ENCODE measurements at regions not wholly inside any gene's neighbourhood (a gene's known extent, or its start where the extent isn't known, plus 50 kb on each side); places are given as distances from the start of the nearest gene placed in this dataset.

- Histone ChIP-seq H3K36me3 (ENCODE audit: control insufficient read depth in 2 of 2, insufficient read depth in 1 of 2, low read length in 2 of 2) (no peaks in the 10 kb centered on the region), H3K27ac (ENCODE audit: extremely low read depth, low read depth, low read length) (no peak overlapping the region), H3K4me3 (ENCODE audit: low read depth, low read length) (no peak overlapping the region), H3K9me3 (ENCODE audit: control insufficient read depth, insufficient read depth, low read depth, low read length) (no peaks in the 10 kb centered on the region; the same call in 1 of the 2 replicates), H3K4me1 (ENCODE audit: control insufficient read depth, insufficient read depth, low read length) (no peaks in the 10 kb centered on the region)
- ChIA-PET POLR2A (no interaction called here), CTCF (no interaction called here)
- TF ChIP-seq ZNF549 (tag by site-specific recombination; IDR thresholded peaks at IDR 0.05) (peak; percentile 78; the same call in 1 of the 2 replicates), ZNF48 (tag by site-specific recombination; IDR thresholded peaks at IDR 0.05) (no peak), ZNF138 (tag by site-specific recombination; IDR thresholded peaks at IDR 0.05; ENCODE audit: borderline replicate concordance) (no peak)
These were observed 57.4 kb upstream of the KRR1 start for GRCh38 chr12:75568801-75569200.

- ChIA-PET POLR2A (no interaction called here), CTCF (interaction anchor here (0.9 kb wide), 1 partner anchor 11 kb away, joined by 3 read pairs; no protein-coding TSS in a partner anchor)
- Histone ChIP-seq H3K36me3 (ENCODE audit: control insufficient read depth in 2 of 2, insufficient read depth in 1 of 2, low read length in 2 of 2) (no peaks in the 10 kb centered on the region), H3K4me1 (ENCODE audit: control insufficient read depth, insufficient read depth, low read length) (no peaks in the 10 kb centered on the region), H3K27ac (ENCODE audit: extremely low read depth, low read depth, low read length) (no peak overlapping the region), H3K9me3 (ENCODE audit: control insufficient read depth, insufficient read depth, low read depth, low read length) (no peaks in the 10 kb centered on the region; the same call in 1 of the 2 replicates), H3K4me3 (ENCODE audit: low read depth, low read length) (no peak overlapping the region)
- no peak for TF ChIP-seq ZNF280C (tag by site-specific recombination; IDR thresholded peaks at IDR 0.05)
- no peak for TF ChIP-seq ZNF621 (tag by site-specific recombination; IDR thresholded peaks at IDR 0.05)
- TF ChIP-seq ZBTB44 (tag by site-specific recombination; IDR thresholded peaks at IDR 0.05) = peak; percentile 61; the same call in 1 of the 2 replicates
- no peak for TF ChIP-seq TRIM28 (IDR thresholded peaks at IDR 0.05; ENCODE audit: borderline replicate concordance, low read length)
- no peak for TF ChIP-seq GLI2 (tag by site-specific recombination; IDR thresholded peaks at IDR 0.05; ENCODE audit: borderline replicate concordance, low read depth)
- no peak for TF ChIP-seq ZNF48 (tag by site-specific recombination; IDR thresholded peaks at IDR 0.05)
- TF ChIP-seq GFI1B (tag by site-specific recombination; IDR thresholded peaks at IDR 0.05) = no peak
These were observed 57.0 kb upstream of the KRR1 start for GRCh38 chr12:75568393-75568792.

- Histone ChIP-seq H3K27ac (ENCODE audit: extremely low read depth, low read depth, low read length) (no peak overlapping the region), H3K4me1 (ENCODE audit: control insufficient read depth, insufficient read depth, low read length) (no peaks in the 10 kb centered on the region), H3K36me3 (ENCODE audit: control insufficient read depth in 2 of 2, insufficient read depth in 1 of 2, low read length in 2 of 2) (no peaks in the 10 kb centered on the region), H3K4me3 (ENCODE audit: low read depth, low read length) (no peak overlapping the region), H3K9me3 (ENCODE audit: control insufficient read depth, insufficient read depth, low read depth, low read length) (no peaks in the 10 kb centered on the region; the same call in 1 of the 2 replicates)
- peak; percentile 54; the same call in 1 of the 2 replicates for TF ChIP-seq TRIM28 (IDR thresholded peaks at IDR 0.05; ENCODE audit: borderline replicate concordance, low read length)
- TF ChIP-seq SETDB1 (IDR thresholded peaks at IDR 0.05; ENCODE audit: insufficient read length, low read length) = peak; percentile 73
- TF ChIP-seq ZNF24 (tag by site-specific recombination; IDR thresholded peaks at IDR 0.05) = peak; percentile 68; the same call in 1 of the 2 replicates
- no peak for TF ChIP-seq ZNF600 (tag by site-specific recombination; IDR thresholded peaks at IDR 0.05)
- CTCF ChIA-PET = no interaction called here
- POLR2A ChIA-PET = no interaction called here
These were observed 54.4 kb upstream of the KRR1 start for GRCh38 chr12:75565795-75566194.

- Histone ChIP-seq H3K36me3 (ENCODE audit: control insufficient read depth in 2 of 2, insufficient read depth in 1 of 2, low read length in 2 of 2) (no peaks in the 10 kb centered on the region), H3K9me3 (ENCODE audit: control insufficient read depth, insufficient read depth, low read depth, low read length) (no peaks in the 10 kb centered on the region; the same call in 1 of the 2 replicates), H3K27ac (ENCODE audit: extremely low read depth, low read depth, low read length) (no peak overlapping the region), H3K4me3 (ENCODE audit: low read depth, low read length) (no peak overlapping the region), H3K4me1 (ENCODE audit: control insufficient read depth, insufficient read depth, low read length) (no peaks in the 10 kb centered on the region)
- ChIA-PET CTCF (no interaction called here), POLR2A (no interaction called here)
- no peak for TF ChIP-seq ZIC2 (tag by site-specific recombination; IDR thresholded peaks at IDR 0.05)
- TF ChIP-seq ZNF623 (tag by site-specific recombination; IDR thresholded peaks at IDR 0.05) = no peak
- no peak for TF ChIP-seq ZNF664 (tag by site-specific recombination; IDR thresholded peaks at IDR 0.05)
- TF ChIP-seq ZNF280C (tag by site-specific recombination; IDR thresholded peaks at IDR 0.05) = no peak
- no peak for TF ChIP-seq ZNF211 (tag by site-specific recombination; IDR thresholded peaks at IDR 0.05; ENCODE audit: low read depth)
- no peak for TF ChIP-seq HIC1 (tag by site-specific recombination; IDR thresholded peaks at IDR 0.05)
- TF ChIP-seq ZBTB7A (tag by site-specific recombination; IDR thresholded peaks at IDR 0.05; ENCODE audit: low read depth) = no peak
- TF ChIP-seq MEIS1 (CRISPR knock-in tag; IDR thresholded peaks at IDR 0.05; ENCODE audit: borderline replicate concordance) = no peak
- TF ChIP-seq KLF7 (tag by site-specific recombination; IDR thresholded peaks at IDR 0.05; ENCODE audit: borderline replicate concordance) = no peak
These were observed 53.4 kb upstream of the KRR1 start for GRCh38 chr12:75564852-75565251.
